HG03025 (cell line): ENCODE measurements at regions not wholly inside any gene's neighbourhood (a gene's known extent, or its start where the extent isn't known, plus 50 kb on each side); places are given as distances from the start of the nearest gene placed in this dataset.

Experiments used
- ATAC-seq: cut with Tn5 transposase; IDR thresholded peaks from one replicate; pipeline ENCODE4 v1.9.1; 2021; ENCODE audit warnings: mild to moderate bottlenecking, moderate library complexity; ENCODE audit not compliant: unreplicated experiment, low FRiP score

GRCh38 chr10:4373098-4373497 is 452.9 kb upstream of the AKR1E2 start:
- ATAC-seq = no peak

DNA sequence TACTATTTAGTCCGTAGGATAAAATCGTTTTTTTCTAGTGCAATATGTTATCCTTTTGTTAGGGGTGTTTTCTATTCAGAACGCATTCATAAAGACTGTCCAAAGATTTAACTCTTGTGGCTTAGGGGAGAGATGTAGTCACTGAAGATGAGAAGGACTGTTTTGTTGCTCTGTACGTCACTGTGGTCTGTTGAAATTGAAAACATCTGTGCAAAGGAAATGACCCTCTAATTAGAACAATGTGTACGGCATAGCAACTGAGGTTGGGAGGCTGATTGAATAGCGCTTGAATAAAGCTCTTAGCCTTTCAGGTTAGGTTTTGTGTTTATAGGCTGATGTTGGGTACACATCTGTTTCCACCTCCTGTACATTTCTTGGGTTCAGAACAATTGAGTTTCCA is 453.4 kb upstream of the AKR1E2 start:
- ATAC-seq = no peak

DNA sequence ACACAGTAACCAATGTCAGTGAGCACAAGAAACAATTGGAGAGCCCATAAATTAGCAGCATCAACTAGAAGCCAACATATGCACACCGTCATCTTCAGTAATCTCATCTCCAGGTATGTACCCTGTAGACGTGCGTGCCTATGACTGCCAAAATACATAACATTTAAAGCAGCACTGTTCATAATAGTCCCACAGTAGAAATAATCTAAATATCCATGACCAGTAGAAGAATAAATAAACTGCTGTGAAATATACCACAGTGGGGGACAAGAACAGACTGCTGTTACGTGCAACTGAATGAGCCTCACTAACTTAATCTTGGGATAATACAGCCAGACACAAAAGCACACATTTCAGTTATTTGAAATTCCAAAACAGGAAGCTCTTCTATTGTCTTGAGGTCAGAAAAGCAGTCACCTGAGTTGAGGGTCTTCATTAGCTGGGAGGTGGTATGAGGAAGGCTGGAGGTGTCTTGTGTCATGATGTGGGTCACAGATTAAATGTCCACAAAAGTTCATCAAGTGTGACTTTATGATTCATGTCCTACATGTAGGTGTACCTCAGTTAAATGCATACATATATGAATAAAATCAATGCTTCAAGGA is 454.2 kb upstream of the AKR1E2 start:
- ATAC-seq = no peak

DNA sequence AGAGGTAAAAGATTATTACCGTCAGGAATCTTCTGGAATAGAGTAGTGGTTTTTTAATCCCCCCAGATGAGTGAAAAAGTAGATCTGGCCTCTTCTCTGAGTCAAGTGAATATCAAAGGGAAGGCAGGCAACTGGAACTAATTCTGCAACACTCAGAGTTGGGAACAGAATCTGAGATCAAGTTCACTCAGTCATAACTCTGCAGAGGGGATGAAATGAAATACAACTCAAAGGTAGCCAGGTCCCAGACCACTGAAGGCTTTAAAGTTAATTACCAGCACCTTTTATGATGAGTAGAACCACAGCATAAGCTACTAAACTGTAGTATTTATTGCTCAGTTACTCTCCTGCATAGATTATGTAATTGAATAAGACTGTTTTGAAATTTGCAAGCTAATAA is 455.6 kb upstream of the AKR1E2 start:
- ATAC-seq = no peak

DNA sequence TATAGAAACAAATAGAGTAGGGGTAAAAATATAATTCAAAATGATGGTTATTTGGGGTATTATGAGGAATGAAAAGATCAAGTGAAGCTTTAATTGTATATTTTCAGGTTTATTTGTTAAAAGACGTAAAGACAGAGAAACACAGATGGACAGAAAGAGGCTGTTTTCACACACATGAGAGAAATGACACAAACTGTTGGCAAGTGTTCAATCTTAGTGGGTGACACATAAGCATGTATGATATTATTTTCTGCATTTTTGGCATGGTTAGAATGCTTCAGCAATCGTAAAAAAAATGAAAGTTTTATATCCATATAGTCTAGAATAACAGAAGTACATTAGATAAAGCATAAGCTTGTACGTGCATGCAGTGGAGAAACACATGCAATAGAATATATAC is 464.4 kb upstream of the AKR1E2 start:
- ATAC-seq = no peak

DNA sequence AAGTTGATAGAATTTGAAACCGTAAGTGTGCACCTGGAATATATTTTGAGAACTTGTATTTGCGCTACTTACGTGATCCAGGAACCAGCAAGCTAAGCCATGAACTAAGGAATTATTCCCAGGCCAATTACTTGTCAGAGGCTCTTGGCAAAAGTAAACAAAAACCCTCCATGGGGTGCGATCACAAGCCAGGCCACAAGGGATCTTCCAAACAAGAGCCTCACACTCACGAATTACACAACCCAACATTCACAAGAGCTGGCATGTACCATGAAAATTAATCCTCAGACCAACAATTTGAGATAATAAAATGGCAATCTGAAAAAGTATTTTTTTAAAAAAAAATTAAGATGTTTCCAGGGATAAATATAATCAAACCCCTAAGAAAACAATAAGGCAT is 467.0 kb upstream of the AKR1E2 start:
- ATAC-seq = no peak

- no peak for ATAC-seq
Measured at GRCh38 chr10:4357911-4358310, 468.1 kb upstream of the AKR1E2 start.

GRCh38 chr10:4355350-4355749 is 470.7 kb upstream of the AKR1E2 start:
- ATAC-seq = no peak

- ATAC-seq = no peak
Measured at GRCh38 chr10:4354382-4354812, 471.6 kb upstream of the AKR1E2 start.

DNA sequence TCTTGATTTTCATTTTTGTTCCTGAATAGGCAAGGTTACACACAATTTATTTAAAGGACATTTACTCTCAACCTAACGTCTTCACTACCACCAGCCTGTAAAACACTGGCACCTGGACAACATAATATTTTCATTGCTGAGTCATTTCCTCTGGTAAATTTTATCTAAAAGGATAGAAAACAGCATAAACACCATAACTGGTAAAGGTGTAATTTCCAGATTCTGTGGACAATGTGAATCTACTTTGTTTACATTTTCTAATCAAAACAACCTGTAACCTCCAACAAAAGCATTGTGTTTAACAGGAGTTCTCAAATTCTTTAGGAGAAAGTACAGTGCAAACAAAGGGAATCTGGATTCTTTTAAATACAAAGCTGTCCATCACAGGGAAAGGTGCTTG is 472.0 kb upstream of the AKR1E2 start:
- no peak for ATAC-seq

- ATAC-seq = no peak
Measured at GRCh38 chr10:4353059-4353655, 472.9 kb upstream of the AKR1E2 start.

GRCh38 chr10:4352414-4352961 is 473.5 kb upstream of the AKR1E2 start:
- ATAC-seq = no peak

GRCh38 chr10:4351723-4352413 is 474.1 kb upstream of the AKR1E2 start:
- ATAC-seq = no peak

DNA sequence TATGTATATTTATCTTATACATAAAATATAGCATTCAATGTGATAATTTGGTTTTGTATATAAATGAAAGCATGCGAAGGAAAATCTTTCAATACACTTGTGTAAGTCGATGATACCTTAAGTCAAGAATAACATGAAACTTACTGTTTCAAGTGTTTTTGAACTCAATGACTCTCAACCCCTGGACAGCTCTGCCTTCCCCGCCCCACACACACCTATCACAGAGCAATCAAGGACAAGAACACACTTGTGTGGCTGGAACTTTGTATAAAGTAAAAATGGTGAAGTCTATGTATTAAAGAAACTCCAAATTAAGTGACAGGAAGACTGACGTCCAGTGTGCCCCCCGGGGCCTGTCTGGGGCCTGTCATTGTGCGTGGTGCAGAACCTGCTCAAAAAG is 478.6 kb upstream of the AKR1E2 start:
- ATAC-seq = no peak

GRCh38 chr10:4345877-4346646 is 479.9 kb upstream of the AKR1E2 start:
- ATAC-seq = no peak

DNA sequence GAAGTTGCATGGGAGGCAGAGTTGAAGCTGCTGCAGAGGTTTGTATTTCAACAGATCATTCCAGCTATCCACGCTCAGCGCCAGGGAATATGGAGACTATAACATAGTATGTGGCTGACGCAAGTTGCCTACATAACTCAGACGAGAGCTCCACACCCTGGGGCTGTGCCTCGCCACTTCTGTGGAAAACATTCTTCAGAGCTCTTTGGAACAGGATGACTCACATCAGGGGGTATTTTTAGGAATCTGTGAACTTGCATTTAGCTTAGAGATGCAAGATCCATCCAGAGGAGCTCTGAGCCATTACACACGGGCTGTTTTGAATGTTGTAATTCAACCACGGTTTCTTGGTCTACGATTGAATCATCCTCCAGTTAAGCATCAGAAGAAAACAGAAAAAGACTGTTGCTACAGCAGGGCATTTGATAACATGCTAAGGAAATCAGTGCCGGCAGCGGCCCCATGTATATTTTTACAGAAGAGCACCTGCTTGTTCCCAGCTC is 481.5 kb upstream of the AKR1E2 start:
- ATAC-seq = no peak

- no peak for ATAC-seq
Measured at GRCh38 chr10:4343873-4344272, 482.1 kb upstream of the AKR1E2 start.

GRCh38 chr10:4343091-4343490 is 482.9 kb upstream of the AKR1E2 start:
- no peak for ATAC-seq

DNA sequence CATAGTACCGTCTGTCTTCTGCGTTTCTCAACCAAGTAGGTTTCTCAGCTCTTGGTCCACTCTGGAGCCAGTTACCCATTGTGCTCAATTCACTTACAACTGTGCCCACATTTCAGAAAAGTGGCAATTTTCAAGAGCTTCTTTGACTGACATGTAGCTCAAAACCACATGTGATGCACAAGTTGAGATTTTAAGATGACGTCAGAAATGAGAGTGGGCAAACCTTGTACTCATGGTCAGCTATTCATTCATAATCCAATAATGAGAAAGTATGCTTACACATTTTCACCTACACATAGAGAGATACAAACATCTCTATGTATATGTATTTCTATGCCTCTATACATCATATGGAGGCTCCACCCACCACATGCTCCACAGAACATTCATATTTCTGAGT is 487.2 kb upstream of the AKR1E2 start:
- no peak for ATAC-seq

DNA sequence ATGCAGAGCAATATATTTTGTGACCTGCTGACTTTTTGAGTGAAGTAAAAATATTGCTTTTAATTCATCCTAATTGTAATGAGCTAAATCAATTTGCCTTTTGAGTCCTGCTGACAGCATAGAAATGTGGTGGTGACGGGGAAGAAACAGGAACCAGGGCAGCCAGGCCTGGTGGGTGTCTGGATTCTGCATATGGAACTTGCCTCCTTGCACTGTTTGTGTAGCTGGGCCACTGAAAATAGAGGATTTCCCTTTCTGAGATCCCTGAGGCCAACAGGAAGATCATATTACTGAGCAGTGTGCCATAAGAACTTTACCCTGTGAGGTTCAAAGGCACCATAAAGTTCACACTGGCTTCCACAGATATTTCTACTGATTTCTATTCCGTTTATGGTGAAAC is 488.4 kb upstream of the AKR1E2 start:
- ATAC-seq = no peak

- no peak for ATAC-seq
Measured at GRCh38 chr10:4334871-4335270, 491.1 kb upstream of the AKR1E2 start.
